ELF-1 (cell line): ENCODE measurements at regions not wholly inside any gene's neighbourhood (a gene's known extent, or its start where the extent isn't known, plus 50 kb on each side); places are given as distances from the start of the nearest gene placed in this dataset.

Source experiments
- DNase-seq: peaks from one replicate; pipeline ENCODE4 v3.0.0-alpha.2; 2016; ENCODE audit warnings: low read depth, low spot score

DNA sequence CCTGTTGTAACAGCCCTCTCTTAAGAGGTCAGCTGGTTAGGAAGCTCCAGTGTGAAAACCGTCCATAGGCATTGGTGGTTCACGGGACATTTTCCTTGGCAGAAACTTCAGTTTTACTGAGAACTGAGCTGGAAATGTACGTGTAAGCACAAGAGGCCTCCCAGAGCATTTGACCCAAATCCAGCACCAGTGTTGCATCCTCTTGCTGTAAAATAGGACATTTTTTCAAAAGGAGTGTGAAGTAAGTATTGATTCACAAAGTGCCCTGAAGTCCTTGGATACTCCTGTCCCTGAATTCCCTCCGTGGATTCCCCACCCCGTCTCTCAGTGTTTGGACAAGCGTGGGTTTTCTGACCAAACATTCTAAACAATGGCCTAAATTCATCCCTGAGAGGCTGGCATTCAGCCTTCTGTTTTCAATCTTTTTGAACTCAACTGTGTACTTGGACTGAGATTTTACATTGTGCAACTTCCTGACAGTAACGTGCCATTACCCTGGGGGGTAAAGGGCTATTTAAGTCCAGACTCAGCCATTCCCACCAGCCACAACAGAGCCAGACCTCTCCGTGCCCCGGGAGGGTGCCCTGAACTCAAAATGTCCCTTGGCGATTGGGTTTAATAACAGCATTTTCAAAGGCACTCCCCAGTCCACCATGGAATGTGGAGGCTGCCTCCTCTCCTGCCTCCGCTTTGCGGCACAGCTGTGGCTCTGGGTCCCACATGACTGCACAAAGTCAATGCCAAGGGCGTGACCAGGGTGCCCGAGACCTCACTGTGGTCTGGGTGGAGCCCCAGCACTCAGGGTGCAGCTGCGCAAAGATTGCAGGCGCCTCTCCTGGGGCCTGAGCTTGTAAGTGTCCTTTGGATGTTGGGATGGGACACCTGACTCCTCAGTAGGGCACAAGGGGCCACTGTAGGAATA lies 92.7 kb upstream of the AFDN start:
- no peak for DNase-seq

DNA sequence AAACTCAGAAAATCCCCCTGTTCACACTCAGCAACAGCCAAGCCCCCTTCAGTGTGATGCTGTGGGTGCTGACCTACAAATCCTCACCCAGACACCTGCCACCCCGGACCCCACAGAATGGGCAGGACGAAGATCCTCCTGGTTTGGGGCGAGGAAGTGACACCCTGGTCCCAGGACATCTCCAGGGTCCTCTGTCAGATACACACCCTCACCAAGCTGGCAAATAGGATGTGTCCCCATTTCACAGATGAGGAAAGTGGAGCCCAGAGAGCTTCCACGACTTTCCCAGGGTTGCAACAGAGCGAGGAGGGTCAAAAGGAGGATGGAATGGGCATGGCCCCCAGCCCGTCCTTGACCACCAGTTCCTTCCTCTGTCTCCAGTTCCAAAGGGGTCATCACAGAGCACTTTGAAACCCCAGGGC lies 92.0 kb upstream of the AFDN start:
- no peak for DNase-seq

DNA sequence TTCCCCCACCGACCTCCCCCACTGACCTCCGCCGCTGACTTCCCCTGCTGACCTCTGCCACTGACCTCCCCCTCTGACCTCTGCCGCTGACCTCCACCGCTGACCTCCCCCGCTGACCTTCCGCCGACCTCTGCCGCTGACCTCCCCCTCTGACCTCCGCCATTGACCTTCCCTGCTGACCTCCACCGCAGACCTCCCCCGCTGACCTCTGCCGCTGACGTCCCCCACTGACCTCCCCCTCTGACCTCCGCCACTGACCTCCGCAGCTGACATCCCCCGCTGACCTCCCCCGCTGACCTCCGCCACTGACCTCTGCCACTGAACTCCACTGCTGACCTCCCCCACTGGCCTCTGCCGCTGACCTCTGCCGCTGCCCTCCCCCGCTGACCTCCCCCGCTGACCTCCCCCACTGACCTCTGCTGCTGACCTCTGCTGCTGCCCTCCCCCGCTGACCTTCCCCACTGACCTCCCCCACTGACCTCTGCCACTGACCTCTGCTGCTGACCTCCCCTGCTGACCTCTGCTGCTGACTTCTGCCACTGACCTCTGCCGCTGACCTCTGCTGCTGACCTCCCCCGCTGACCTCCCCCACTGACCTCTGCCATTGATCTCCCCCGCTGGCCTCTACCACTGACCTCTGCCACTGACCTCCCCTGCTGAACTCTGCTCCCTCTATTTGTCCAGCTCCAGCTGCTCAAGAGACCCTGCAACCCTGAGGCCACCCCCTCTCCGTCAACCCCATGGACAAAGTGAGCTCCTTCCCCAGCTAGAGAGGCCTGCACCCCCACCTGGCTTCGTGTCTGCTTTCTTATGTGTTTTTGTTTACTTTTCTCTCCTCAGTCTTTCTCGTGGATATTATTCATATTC lies 91.4 kb upstream of the AFDN start:
- DNase-seq = no peak

DNA sequence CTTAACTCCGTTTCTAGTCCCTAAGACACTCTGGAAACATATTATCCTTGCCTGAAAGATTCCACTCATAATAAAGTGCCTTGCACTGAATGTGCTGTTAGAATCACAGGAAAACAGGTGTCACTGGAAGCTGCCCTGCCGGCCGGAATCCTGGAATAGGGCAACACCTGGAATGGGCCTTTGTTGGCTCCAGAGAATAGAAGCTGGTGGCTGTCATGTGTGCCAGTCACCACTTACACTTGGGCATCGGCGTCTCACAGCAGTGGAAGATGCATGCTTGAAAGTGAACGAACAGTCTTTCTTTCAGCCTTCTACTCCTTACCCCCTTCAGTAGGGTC lies 90.8 kb upstream of the AFDN start:
- no peak for DNase-seq

DNA sequence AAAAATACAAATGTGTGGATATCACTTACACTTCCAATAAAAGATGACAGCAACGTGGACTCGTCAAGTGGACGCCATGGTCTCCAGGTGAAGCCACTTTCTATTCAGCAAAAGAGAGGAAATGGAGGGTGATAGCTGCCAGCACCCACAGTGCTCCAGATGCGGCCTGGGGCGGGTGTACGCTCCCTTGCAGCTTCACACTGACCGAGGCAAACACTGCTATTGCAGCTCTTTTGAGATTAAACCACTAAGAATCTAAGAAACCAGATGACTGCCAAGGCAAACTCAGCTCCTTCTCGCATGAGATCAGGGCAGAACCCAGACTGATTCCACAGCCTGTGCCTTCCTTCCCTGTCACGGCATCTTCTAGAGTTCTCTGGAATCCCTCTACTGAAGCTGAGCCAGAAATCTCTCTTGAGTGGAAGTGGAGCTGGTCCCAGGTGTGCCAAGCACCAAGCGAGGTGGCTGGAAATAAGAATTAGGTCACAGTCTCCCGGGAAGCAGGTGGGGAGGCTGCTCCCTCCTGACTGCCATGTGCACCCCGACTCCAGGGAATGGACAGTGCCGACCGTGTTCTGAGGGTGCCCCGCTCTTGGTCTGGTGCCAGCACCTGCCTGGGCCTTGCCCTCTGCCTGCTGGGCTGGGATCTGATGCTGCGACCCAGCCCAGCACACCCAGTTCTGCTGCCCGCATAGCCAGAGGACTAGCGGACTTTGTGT lies 90.1 kb upstream of the AFDN start:
- DNase-seq = no peak

DNA sequence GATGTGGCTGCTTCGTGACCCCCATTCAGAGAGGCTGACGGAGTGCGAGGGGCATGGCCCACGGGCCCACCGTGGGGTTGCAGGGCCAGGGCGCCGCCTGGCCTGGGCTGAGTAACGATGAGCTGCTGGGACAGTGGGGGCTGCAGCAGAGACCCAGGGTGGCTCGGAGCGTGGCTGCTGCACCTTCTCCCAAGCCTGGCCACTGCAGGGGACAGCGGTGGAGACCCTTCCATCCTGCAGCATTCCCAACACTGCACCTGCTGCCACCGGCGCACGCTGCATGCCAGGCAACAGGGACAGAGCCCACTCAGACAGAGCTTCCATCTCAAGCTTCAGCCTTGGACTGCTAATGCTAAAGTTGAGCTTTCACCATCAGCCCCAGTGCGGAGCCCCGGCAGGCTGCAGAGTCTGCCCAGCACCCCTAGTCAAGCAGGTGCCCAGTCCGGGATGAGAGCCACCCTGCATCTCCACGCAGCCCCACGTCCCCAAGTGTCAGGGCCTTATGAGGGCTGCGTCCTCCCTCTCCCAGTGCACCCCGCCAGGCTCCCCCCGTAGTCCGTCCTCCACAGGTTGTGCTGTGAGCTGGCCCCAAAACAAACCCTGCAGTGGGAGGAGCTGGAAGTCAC lies 89.4 kb upstream of the AFDN start:
- no peak for DNase-seq

DNA sequence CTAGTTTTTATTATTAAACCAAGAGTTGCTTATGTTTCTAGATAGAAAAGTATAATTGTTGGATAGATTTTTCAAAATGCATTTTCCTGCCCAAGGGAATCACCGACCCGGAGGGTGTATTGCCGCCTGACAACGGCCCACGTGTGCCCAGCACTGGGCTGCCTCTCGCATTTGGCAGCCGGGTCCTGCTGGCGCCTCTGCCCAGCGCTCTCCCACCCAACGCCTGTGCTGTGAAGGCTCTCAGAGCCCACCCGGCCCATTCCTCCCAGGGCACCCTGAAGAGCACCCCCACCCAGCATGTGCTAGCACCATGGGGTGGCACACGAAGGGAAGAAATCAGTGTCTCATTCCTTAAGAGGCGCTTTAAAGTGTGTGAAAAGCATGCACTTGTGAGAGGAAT lies 88.3 kb upstream of the AFDN start:
- DNase-seq = no peak

DNA sequence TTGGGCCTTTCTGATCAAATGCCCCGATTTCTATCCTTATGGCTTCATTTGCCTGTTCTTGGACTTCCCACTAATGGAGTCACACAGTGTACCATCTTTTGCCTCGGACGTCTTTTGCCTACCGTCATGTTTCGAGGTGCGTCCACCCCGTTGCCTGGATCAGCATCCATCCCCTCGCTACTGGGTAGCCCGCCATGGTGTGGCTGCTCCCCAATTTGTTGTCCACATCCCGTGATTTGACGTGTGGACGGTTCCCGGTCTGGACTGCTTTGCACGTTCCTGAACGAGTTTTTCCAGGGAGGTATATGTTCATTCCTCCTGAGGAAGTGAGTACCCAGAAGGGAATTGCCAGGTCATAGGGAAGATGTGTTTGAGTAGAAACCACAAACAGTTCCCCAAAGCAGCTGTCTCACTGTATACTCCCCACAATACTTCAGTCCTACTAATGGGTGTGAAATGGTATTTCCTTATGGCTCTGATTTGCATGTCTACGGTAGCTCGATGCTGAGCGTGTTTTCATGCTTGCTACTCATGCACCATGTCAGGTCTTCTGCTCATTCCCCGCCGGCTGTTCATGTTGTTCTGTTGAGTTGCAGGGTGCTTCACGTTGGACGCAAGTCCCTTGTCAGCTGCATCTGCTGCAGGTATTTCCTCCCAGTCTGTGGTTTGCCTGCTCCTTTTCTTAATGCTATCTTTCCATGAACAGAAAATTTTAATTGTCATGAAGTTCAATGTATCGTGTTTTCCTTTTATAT lies 86.8 kb upstream of the AFDN start:
- DNase-seq = no peak

DNA sequence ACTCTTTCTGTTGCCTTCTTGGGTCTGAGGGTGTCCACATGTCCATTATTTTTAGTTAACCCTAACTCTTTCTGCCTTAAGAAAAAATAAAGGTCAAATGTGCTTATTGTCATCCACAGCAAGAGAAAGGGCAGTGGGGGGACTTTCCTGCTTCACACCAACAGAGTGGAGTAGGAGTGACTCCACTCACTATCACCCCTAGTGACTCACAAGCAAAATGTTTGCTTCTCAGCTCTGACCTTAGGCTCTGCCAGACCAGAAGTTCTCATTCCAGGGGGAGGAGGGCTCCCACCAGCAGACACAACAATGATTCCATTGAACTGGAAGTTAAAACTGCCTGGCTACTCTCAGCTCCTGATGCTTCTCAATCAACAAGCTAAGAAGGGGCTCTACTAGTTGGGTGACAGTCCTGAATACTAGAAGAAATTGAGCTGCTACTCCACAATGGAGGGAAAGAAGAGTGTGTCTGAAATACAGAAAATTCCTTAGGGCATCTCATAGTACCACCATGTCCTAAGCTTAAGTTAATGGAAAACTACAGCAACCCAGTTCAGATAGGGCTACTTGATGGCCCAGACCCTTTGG lies 83.9 kb upstream of the AFDN start:
- peak; percentile 79 for DNase-seq

DNA sequence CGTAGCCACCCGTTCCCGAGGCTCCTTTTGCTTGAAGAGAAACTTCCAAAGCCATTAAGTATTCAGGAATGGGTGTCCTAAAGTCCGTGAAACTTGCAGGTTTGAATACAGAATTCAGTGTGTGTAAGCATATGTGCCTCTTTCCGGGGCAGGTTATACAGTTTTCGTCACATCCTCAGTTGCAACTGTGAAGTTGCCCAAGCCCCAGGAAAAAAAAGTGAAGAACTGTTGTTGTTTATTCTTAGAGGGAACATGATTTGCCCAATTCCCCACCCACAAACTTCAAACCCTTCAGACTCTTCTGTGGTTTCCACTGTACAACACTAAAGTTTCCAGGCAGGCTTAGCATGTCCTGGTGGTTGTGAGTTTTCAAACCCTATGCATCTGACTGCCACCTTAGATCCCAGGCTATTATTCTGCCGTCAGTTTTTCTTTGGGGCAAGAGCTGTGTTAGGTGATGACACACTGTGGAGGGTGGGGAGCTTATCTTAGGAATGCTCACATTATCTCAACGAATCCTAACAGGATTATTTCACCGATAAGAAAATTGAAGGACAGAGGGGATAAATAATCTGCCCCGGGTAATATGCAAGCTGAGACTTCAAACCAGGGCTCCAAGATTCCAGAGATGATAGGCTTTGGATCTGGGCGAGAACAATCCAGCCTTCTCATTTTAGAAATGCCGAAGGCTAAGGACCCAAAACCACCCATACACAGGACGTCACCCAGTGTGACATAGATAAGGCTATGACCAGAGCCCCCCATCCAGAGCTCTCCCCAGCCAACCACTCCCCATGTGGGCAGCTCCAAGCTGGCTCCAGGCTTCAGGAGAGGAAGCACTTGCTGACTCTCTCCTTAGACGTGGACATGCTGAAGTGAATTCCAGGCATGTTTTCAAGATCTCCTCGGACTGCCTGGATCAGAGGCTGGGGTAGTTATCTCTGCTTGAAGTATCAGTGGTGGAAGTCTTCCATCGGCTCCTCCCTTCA lies 81.7 kb upstream of the AFDN start:
- DNase-seq = peak; percentile 85

DNA sequence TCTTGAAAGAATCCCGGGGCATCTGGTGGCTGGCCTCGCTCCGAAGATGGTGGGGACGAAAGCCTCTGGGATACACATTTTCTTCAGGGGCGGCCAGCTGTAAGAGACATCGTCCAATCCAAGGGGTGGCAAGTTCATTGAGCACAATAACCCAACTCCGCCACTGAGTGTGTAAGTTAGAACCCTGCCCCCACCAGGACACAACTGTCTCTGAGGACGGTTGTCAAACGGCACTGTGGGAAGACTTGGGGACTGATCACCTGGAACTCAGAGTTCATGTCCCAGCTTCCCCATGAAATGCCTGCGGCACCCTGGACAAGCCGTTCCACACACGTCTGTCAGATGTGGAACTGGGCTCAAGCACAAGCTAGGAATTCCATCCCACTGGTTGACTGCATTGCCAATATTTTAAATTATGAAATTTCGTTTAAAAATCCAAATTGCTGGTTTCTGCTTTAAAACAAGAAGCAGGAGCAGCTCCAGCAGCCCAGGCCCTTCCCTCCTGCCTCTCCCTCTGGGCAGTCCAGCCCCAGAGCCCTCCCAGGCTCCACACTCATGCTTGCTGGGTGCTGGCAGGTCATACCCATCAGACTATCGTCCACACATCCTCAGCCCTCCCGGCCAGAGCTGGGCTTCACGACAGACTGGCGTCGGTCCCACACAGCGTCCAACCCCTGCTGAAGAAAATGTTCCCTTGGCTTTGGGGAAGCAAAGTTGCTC lies 80.9 kb upstream of the AFDN start:
- no peak for DNase-seq

DNA sequence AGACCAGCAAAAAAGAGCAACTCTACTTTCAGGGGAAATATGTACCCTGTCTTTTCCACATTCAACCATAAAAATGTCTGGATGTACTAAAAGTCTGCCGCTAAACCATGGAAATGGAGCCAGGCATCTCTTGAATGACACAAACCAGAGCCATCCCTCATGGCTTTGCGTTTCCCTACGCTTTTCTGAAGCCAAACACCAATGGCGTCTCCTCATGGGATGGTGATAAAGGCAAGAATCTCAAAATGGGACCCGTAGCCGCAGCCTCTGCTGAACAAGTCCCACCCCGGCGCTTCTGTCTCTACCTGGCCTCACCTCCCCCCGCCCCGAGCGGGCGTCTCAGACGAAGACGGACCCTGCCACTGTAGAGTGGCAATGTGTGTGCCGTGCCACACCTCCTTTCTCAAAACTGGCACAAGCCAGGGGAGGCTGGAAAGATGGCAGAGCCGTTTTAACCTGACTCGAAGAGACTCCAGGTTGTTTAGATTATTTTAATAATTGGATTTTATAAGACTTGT lies 80.3 kb upstream of the AFDN start:
- DNase-seq = no peak

DNA sequence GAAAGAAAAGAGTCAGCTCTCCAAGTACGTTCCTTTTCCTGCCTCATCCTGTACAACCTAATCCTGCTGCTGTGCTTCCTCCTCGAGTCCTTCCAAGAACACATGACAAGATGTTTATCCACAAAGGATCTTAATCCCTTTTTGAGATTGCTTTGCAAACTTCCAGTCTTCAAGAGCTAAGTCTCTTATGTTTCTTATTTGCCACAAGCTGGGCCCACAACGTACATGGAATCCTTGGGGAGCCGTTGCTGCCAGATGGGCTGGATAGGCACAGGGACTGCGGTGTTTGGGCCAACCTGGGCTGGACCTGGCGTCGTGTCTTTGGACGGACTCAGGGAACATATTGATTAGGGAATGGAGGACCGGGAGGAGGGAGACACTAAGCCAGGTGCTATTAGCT lies 79.7 kb upstream of the AFDN start:
- DNase-seq = no peak

DNA sequence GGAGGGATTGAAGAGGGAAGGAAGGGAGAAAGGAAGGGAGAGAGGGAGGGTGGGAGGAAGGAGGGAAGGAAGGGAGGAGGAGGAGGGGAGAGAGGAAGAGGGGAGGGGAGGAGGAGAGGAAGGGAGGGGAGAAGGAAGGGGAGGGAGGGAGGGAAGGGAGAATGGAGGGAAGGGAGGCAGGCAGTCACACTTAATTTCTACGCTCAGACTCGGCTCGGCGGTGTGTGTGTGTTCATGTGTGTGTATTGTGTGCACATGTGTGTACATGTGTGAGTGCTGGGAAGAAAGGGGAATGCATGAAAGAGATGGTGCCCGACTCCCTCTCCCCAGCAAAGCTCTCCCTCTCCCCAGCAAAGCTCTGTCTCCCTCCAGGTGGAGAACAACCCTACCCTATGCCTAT lies 79.1 kb upstream of the AFDN start:
- DNase-seq = no peak

DNA sequence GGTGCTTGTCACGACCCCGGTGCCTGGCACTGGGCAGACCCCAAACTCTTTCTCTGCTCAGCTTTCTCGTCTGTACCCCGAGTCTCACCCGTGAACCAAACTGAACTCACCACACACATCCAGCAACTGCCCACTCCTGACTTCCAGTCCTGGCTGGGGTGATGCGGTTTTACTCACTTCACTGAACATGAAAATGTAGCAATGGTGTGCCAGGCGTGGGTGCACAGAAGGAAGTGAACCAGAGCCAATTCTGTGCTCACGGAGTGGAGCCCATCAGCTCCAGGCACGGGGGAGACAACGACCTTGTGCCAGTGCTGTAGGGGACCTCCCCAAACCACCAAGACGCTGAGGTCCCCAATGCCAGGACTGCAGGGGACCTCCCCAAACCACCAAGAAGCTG lies 78.7 kb upstream of the AFDN start:
- no peak for DNase-seq

DNA sequence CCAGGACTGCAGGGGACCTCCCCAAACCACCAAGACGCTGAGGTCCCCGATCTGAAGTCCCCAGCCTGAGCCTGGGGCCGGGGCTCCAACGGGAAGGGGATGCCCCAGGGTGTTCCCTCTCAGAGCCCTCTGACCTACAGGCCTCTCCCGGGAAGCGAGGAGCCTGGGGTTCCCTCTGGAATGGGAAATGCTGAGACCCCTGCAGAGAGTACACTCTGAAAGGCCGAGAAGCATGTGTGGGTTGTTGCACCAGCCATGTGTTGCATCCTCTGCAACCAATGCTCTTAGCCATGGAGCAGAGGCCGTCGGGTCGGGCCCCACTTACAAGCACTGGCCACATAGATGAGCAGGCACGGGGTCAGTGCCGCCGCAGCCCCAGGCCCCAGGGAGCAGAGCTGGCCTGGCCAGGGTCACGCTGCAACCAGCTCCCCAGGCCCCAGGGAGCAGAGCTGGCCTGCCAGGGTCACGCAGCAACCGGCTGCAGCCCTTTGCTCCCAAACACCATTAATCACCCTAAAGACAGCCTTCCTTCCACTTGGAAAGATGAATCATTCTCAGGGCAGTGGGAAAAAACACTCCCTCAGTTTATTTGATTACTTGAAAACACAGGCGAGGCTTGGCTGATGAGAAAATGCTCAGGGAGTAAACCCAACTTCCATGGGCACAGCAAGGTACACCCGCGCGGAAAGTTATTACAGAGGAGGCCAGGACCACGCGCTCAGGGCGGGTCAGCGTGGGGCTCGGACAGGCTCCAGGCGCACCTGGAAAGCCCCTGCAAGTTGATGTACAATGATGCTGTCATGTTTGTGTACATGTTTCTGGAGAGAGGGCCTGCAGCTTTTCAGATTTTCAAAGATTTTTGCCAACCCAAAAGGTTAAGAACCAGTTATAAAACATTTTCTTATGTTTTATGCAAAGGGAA lies 78.0 kb upstream of the AFDN start:
- DNase-seq = peak; percentile 58

DNA sequence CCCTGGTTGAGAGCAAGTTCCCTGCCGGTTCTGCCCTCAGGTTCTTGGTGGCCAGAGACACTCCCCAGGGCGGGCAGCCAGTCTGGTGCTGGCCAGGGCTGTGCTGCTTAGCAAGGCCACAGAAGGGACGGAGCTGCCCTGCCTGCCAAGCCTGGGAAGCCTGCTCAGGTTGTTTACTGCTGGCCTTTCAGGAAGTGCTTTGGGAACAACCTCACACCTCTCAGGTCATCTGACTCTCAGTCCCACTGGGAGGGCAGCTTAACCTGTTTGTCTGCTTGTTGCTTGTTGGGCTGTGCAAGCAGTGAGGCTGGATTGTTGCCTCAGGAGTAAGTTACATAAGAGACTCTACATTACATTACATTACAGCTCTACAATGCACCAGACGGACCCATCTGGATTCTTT lies 75.8 kb upstream of the AFDN start:
- peak; percentile 97 for DNase-seq
